ENCODE measurements at regions not wholly inside any gene's neighbourhood (a gene's known extent, or its start where the extent isn't known, plus 50 kb on each side); places are given as distances from the start of the nearest gene placed in this dataset.
A peak's percentile ranks its signal among the peaks of the same experiment; 100 is the strongest.
"Not testable (repeated sequence)": the region's sequence is repeated elsewhere in the genome, so short reads cannot be mapped to it uniquely, and the experiment has no call there.

- no peak for DNase-seq (ENCODE audit: low spot score)
These were observed 295.9 kb downstream of the SUCLA2 start for GRCh38 chr13:47705185-47705584.

DNA sequence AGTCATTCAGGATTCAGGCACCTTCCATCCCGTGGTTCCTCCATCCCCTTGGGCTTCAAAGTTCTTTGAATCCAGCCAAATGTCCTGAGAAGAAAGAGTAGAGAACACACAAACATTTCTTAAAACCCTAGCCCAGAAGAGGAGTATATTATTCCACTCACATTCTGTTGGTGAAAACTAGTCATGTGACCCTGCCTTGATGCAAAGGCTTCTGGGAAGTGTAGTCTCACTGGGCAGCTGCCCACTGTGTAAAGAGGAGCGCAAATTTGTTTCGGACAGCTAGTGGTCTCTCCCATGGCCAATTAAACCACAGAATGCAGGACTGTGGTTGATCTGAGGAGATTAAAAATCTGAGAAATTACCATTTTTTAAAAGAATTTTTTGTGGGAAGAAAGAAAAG is 304.4 kb downstream of the SUCLA2 start:
- no peak for DNase-seq (ENCODE audit: low spot score)

- DNase-seq (ENCODE audit: low spot score): no peak
These were observed 313.5 kb downstream of the SUCLA2 start for GRCh38 chr13:47687577-47687976.

DNA sequence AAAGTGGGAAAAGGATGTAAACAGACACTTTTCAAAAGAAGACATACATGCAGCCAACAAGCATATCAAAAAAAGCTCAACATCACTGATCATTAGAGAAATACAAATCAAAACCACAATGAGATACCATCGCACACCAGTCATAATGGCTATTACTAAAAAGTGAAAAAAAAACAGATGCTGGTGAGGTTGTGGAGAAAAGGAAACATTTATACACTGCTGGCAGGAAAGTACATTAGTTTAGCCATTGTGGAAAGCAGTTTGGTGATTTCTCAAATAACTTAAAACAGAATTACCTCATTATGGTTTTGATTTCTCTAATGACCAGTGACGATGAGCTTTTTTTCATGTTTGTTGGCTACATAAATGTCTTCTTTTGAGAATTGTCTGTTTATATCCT is 315.9 kb downstream of the SUCLA2 start:
- DNase-seq (ENCODE audit: low spot score): not testable (repeated sequence)

DNA sequence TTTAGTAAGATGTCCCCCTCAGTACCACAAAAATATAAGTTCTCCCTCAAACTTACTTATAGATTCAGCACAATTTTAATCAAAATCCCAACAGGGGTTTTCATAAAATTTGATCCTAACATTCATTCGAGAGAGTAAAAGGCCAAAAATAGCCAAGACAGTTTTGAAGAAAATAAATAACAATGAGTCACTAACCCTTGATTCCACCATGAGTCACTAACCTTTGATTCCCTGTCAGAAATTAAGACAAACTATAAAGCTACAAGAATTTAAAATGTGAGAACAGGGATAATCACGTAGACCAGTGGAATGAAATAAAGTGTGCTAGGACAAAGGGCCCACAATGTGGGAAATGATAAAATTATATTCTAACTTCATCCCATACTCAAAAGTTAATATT is 320.3 kb downstream of the SUCLA2 start:
- DNase-seq (ENCODE audit: low spot score): peak; percentile 11

DNA sequence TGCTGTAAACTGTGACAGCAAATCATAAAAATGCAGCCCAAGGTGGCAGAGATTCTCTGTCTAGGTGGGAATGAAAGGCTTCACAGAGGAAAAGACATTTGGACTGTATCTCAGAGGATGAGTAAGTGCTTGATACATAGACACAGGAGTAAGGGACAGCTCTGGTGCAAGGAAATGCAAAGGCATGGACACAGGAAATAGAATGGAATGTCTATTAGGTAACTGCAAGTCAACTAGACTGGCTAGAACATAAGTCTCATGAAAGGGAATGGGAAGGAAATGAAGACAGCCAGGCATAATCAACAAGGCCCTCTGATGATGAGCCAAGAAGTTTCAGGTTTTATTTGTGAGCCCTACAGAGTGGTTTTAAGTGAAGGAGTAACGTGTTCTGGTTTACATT is 321.7 kb downstream of the SUCLA2 start:
- DNase-seq (ENCODE audit: low spot score): peak; percentile 47

DNA sequence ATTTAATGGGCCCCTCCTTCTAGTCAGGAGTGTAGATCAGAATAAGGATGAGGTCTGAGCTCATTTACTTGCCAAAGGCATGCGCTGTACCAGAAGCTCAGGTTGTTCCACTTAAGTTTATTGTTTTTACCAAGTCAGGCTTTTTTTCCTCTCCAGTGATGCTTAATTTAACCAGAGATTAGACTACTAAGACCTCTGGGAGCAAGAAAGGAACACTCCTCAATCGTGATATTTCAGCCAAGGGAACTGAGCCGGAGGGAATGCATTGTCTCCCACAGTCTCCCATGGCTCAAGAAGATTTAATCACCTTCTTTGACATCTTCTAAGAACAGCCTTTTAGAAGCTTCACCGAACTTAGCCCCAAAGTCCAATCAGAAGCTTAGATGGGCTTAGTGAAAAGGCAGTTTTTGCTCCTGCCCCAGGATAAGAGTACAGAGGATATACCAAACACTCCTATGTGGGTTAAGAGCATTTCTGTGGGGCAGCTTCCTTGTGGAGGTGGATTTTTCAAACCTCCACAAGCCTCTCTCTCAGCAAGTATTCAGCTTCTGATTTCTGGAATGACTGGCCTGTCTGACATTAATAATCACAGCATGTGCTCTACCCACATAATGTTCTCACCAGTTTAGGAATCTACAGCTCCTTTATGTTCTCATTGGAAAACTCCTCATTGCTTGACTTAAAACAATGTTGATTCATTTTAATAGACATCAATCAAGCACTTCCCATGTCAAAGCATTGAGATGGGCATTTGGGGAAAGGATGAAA is 322.7 kb downstream of the SUCLA2 start:
- DNase-seq (ENCODE audit: low spot score): no peak

DNA sequence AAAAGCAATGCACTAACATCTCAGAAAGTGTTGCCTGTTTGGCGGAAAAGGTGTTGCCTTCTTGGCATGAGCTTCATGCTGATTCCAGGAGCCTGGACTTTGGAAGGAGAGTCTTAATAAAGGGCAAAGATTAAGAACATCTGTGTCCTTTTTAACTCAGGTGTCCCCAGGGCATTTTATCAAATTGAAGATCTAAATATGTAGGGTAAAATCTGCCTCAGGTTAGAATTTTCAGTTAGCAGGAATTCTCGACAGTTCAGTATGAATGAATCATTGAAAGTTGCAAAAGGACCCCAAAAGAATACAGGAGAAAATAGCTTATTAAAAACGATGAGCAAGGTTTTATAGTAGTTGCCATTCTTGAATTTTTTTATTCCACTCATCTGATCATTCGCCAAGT is 325.2 kb downstream of the SUCLA2 start:
- no peak for DNase-seq (ENCODE audit: low spot score)

DNA sequence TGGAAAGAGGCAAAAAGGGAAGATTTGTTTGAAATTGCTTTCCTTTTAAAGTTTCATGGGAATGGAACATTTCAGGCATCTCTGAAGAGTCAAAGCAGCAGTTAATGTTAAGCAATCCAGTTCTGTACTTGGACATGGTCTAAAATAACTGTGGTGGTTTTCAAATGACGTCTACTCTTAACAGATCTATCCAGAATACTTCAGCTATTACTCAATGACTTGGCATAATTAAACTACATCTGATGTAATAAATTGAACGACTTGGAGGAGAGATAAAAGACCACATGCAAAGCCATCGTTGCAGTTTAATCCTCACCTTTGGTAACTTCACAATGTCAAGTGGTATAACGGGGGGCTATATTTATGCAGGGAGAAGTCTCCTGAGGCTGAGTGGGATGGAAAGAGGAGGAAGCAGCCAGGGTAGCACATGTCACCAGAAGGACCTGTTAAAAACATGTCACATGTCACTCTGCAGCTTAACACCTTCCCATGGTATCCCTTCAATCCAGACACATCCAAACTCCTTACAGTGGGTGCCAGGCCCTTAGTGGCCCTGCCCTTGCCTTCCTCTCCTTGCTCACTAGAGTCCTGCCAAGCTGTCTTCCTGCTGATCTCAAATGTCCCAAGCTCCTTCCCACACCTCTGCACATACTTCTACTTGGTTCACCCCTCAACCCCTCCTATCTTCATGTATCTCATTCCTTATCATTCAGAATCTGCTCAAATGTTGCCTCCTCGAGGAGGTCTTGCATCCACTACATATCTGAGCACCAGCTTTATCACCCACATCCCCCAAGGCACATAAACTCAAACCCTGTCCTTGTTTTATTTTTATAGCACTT is 327.8 kb downstream of the SUCLA2 start:
- DNase-seq (ENCODE audit: low spot score): no peak

GRCh38 chr13:47672245-47673008 is 328.6 kb downstream of the SUCLA2 start:
- DNase-seq (ENCODE audit: low spot score): no peak

- no peak for DNase-seq (ENCODE audit: low spot score)
These were observed 329.3 kb downstream of the SUCLA2 start for GRCh38 chr13:47671776-47672175.

GRCh38 chr13:47665043-47665442 is 336.0 kb downstream of the SUCLA2 start:
- no peak for DNase-seq (ENCODE audit: low spot score)

DNA sequence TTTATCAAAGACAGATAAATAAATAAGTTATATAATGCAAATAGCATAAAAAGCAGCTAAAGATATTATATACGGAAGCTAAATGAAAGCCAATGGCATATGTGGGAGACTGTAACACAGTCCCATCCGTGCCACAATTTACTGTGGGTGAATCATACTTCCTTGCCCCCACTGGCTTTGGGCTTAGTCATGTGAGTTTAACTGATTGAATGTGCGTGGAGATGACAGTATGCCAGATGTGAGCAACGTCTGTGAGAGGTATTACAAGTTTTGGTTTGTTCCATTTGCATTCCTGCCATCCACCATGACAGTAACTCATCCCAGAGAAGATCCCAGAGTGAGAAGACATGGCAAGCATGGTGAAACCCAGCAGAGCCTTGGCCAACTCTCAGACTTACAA is 340.0 kb downstream of the SUCLA2 start:
- peak; percentile 38 for DNase-seq (ENCODE audit: low spot score)

DNA sequence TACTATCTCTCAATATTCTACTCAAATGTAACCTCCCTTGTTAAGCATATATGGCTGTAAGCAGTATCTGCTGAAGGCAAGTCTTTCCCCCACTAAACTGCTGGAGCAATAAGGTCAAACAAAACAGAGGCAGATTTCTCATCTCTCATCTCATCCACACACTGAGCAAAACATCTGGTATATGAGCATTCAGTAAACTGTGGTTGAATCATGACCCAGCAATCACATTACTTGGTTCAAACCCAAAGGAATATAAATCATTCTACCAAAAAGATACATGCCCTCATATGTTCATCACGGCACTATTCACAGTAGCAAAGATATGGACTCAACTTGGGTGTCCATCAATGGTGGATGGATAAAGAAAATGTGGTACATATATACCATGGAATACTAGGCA is 344.4 kb downstream of the SUCLA2 start:
- no peak for DNase-seq (ENCODE audit: low spot score)

GRCh38 chr13:47650209-47650608 is 350.9 kb downstream of the SUCLA2 start:
- no peak for DNase-seq (ENCODE audit: low spot score)

- no peak for DNase-seq (ENCODE audit: low spot score)
These were observed 354.1 kb downstream of the SUCLA2 start for GRCh38 chr13:47647001-47647400.

DNA sequence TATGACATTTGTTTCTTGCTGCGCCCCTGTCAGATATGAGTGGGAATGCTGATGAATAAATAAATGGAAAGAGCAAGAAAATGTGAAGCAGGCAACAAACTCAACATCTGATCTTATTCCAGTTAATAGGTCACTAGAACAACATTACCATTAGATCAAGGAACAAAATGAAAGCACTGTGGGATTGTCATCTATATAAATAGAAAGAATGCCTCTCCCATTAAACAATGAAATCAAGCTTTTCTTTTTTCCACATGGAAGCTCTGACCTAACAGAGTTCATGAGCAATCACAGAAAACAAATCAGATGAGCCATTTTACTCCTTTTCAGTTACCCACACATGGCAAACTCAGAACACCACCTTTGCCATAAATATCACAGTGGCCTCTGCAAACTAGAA is 354.8 kb downstream of the SUCLA2 start:
- no peak for DNase-seq (ENCODE audit: low spot score)

- no peak for DNase-seq (ENCODE audit: low spot score)
These were observed 361.2 kb downstream of the SUCLA2 start for GRCh38 chr13:47639738-47640447.

DNA sequence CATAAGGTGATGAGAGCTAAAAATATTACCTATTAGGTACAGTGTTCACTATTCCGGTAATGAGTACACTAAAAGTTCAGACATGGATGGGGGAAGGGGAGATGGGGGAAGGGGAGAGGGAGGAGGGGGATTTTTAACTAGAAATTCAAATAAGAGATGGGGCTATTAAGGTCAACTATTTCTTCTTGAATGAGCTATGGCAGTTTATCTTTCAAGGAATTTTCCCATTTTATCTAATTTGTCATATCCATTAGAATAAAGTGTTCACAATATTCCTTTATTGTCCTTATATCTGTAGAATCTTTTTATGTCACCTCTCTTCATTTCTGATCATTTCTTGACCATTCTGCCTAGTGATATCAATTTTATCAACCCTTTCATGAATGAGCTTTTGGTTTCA is 362.4 kb downstream of the SUCLA2 start:
- no peak for DNase-seq (ENCODE audit: low spot score)

GRCh38 chr13:47632311-47632710 is 368.8 kb downstream of the SUCLA2 start:
- no peak for DNase-seq (ENCODE audit: low spot score)

GRCh38 chr13:47628666-47629065 is 372.4 kb downstream of the SUCLA2 start:
- DNase-seq (ENCODE audit: low spot score): peak; percentile 1

DNA sequence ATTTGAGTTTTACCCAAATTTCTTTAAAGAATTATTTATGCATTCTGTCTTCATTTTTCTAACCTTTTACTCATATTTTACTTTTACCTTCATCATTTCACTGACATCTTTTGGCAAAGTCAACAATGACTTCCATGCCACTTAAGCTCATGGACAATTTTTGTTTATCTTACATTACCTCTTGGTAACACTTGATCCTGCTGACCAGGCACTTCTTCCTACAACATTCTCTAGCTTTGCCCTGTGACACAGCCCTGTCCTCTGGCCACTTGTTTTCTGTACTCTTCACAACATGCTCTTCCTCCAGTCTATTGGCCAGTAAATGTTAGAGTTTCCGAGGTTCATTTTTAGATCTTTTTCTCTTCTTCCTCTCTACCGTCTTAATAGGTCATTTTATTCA is 377.2 kb downstream of the SUCLA2 start:
- no peak for DNase-seq (ENCODE audit: low spot score)
